ENCODE measurements at regions not wholly inside any gene's neighbourhood (a gene's known extent, or its start where the extent isn't known, plus 50 kb on each side); places are given as distances from the start of the nearest gene placed in this dataset.

- H3K27ac Mint-ChIP-seq = no peak overlapping the region
- ATAC-seq (ENCODE audit: low read depth) (no peak), DNase-seq (no peak)
- Histone ChIP-seq H3K79me2 (ENCODE audit: control insufficient read depth, insufficient read depth, low read length) (no peaks in the 10 kb centered on the region), H3K4me1 (ENCODE audit: control insufficient read depth in 2 of 2, insufficient read depth in 2 of 2, low read length in 2 of 2) (no peaks in the 10 kb centered on the region), H3K4me3 (ENCODE audit: control extremely low read depth in 1 of 5, extremely low read depth in 1 of 5, insufficient read depth in 1 of 5, low read depth in 2 of 5, low read length in 4 of 5) (no peak overlapping the region), H3K9ac (ENCODE audit: low read length) (no peak overlapping the region), H3K27me3 (replicated peaks in 1 of 4; ENCODE audit: control extremely low read depth in 1 of 4, control insufficient read depth in 3 of 4, insufficient read depth in 4 of 4, low read length in 3 of 4) (no peaks in the 10 kb centered on the region), H3K27ac (ENCODE audit: low read length in 2 of 2) (no peak overlapping the region), H3K36me3 (replicated peaks in 1 of 2; ENCODE audit: control extremely low read depth in 1 of 2, control insufficient read depth in 1 of 2, extremely low read depth in 1 of 2, insufficient read depth in 2 of 2, low read length in 1 of 2) (no peaks in the 10 kb centered on the region), H3K4me2 (replicated peaks; ENCODE audit: low read depth, low read length, poor library complexity, severe bottlenecking) (no peak overlapping the region), H4K20me1 (ENCODE audit: control insufficient read depth, insufficient read depth, low read length, poor library complexity, severe bottlenecking) (no peaks in the 10 kb centered on the region), H2AFZ (ENCODE audit: insufficient read depth, low read depth, low read length, poor library complexity, severe bottlenecking) (no peak overlapping the region), H3K9me3 (ENCODE audit: control extremely low read depth in 1 of 3, control insufficient read depth in 2 of 3, insufficient read depth in 1 of 3, low read length in 2 of 3) (no peaks in the 10 kb centered on the region)
- 98% methylated on average over 4 of the region's 5 CpGs for WGBS (ENCODE audit: insufficient coverage)
- POLR2A ChIA-PET = no interaction called here
- no peaks in the 10 kb centered on the region for H3K27me3 Mint-ChIP-seq
- H3K4me1 Mint-ChIP-seq = no peaks in the 10 kb centered on the region
- CTCF ChIA-PET = no interaction called here
- intact Hi-C loops (cut with micrococcal nuclease) = no loop called here
- no peaks in the 10 kb centered on the region for H3K9me3 Mint-ChIP-seq (ENCODE audit: insufficient read depth)
- no peak overlapping the region for H3K4me3 Mint-ChIP-seq
- TF ChIP-seq CTCF (IDR thresholded peaks at IDR 0.05) (no peak), EZH2 (IDR thresholded peaks at IDR 0.05; ENCODE audit: borderline replicate concordance, insufficient read depth, low read depth, low read length, poor library complexity, severe bottlenecking) (no peak)
Observed at GRCh38 chr14:29446971-29447370, 480.7 kb downstream of the PRKD1 start.

- no CpG with 5 or more reads among the region's 2 CpGs for WGBS (ENCODE audit: insufficient coverage)
- ATAC-seq (ENCODE audit: low read depth) (no peak), DNase-seq (no peak)
- Mint-ChIP-seq H3K4me3 (no peak overlapping the region), H3K9me3 (ENCODE audit: insufficient read depth) (no peaks in the 10 kb centered on the region), H3K27ac (no peak overlapping the region), H3K4me1 (no peaks in the 10 kb centered on the region), H3K27me3 (no peaks in the 10 kb centered on the region)
- Histone ChIP-seq H3K4me3 (ENCODE audit: control extremely low read depth in 1 of 5, extremely low read depth in 1 of 5, insufficient read depth in 1 of 5, low read depth in 2 of 5, low read length in 4 of 5) (no peak overlapping the region), H3K27me3 (replicated peaks in 1 of 4; ENCODE audit: control extremely low read depth in 1 of 4, control insufficient read depth in 3 of 4, insufficient read depth in 4 of 4, low read length in 3 of 4) (no peaks in the 10 kb centered on the region), H3K79me2 (ENCODE audit: control insufficient read depth, insufficient read depth, low read length) (no peaks in the 10 kb centered on the region), H3K4me2 (replicated peaks; ENCODE audit: low read depth, low read length, poor library complexity, severe bottlenecking) (no peak overlapping the region), H3K36me3 (replicated peaks in 1 of 2; ENCODE audit: control extremely low read depth in 1 of 2, control insufficient read depth in 1 of 2, extremely low read depth in 1 of 2, insufficient read depth in 2 of 2, low read length in 1 of 2) (no peaks in the 10 kb centered on the region), H3K27ac (ENCODE audit: low read length in 2 of 2) (no peak overlapping the region), H3K9ac (ENCODE audit: low read length) (no peak overlapping the region), H3K4me1 (ENCODE audit: control insufficient read depth in 2 of 2, insufficient read depth in 2 of 2, low read length in 2 of 2) (no peaks in the 10 kb centered on the region), H2AFZ (ENCODE audit: insufficient read depth, low read depth, low read length, poor library complexity, severe bottlenecking) (no peak overlapping the region), H3K9me3 (ENCODE audit: control extremely low read depth in 1 of 3, control insufficient read depth in 2 of 3, insufficient read depth in 1 of 3, low read length in 2 of 3) (no peaks in the 10 kb centered on the region), H4K20me1 (ENCODE audit: control insufficient read depth, insufficient read depth, low read length, poor library complexity, severe bottlenecking) (no peaks in the 10 kb centered on the region)
- TF ChIP-seq CTCF (IDR thresholded peaks at IDR 0.05) (no peak), EZH2 (IDR thresholded peaks at IDR 0.05; ENCODE audit: borderline replicate concordance, insufficient read depth, low read depth, low read length, poor library complexity, severe bottlenecking) (no peak)
- intact Hi-C loops (cut with micrococcal nuclease) = no loop called here
- ChIA-PET CTCF (no interaction called here), POLR2A (no interaction called here)
Observed at GRCh38 chr14:29451941-29452340, 475.7 kb downstream of the PRKD1 start.

Measured in B cell (primary cell).